Nephron progenitor cell (in vitro differentiated cells): ENCODE measurements at regions not wholly inside any gene's neighbourhood (a gene's known extent, or its start where the extent isn't known, plus 50 kb on each side); places are given as distances from the start of the nearest gene placed in this dataset.
A peak's percentile ranks its signal among the peaks of the same experiment; 100 is the strongest.

Source experiments
- DNase-seq: peaks from one replicate; pipeline ENCODE4 v3.0.0; 2021
- H3K27ac Mint-ChIP-seq: 2 replicates; pipeline ENCODE4 v1.8.0; 2021; ENCODE audit warnings: mild to moderate bottlenecking, moderate library complexity, mixed read lengths
- H3K27me3 Mint-ChIP-seq: 2 replicates; pipeline ENCODE4 v1.8.0; 2021; ENCODE audit warnings: mild to moderate bottlenecking, low read depth, mixed read lengths; ENCODE audit not compliant: poor library complexity
- H3K36me3 Mint-ChIP-seq: 2 replicates; pipeline ENCODE4 v1.8.0; 2021; ENCODE audit warnings: low read depth, mixed read lengths
- H3K4me1 Mint-ChIP-seq: 2 replicates; pipeline ENCODE4 v1.8.0; 2021; ENCODE audit warnings: mixed read lengths
- H3K4me3 Mint-ChIP-seq: 2 replicates; pipeline ENCODE4 v1.8.0; 2021; ENCODE audit warnings: mild to moderate bottlenecking, moderate library complexity, mixed read lengths
- H3K9me3 Mint-ChIP-seq: 2 replicates; pipeline ENCODE4 v1.8.0; 2021; ENCODE audit warnings: mild to moderate bottlenecking, moderate library complexity, mixed read lengths
- CTCF ChIP-seq: fragments of 200-600 bp; sonication (generic); IDR thresholded peaks from 2 replicates; pipeline ENCODE4 v1.5.0; 2021; ENCODE audit warnings: antibody characterized with exemption

- TF ChIP-seq CTCF: no peak
- Mint-ChIP-seq H3K4me1 (peaks cover 5% of the 10 kb centered on the region), H3K9me3 (no peaks in the 10 kb centered on the region), H3K27me3 (peaks cover 5% of the 10 kb centered on the region), H3K36me3 (no peaks in the 10 kb centered on the region), H3K4me3 (no peak overlapping the region), H3K27ac (no peak overlapping the region)
- no peak for DNase-seq
Measured at GRCh38 chr6:818196-818595, 125.3 kb upstream of the EXOC2 start.

GRCh38 chr6:816510-817084 is 123.7 kb upstream of the EXOC2 start:
- DNase-seq: no peak
- no peak for TF ChIP-seq CTCF
- H3K36me3 Mint-ChIP-seq: no peaks in the 10 kb centered on the region
- no peak overlapping the region for H3K27ac Mint-ChIP-seq
- peaks cover 5% of the 10 kb centered on the region for H3K27me3 Mint-ChIP-seq
- H3K4me3 Mint-ChIP-seq: no peak overlapping the region
- peaks cover 5% of the 10 kb centered on the region for H3K4me1 Mint-ChIP-seq
- no peaks in the 10 kb centered on the region for H3K9me3 Mint-ChIP-seq

GRCh38 chr6:815348-815738 is 122.4 kb upstream of the EXOC2 start:
- Mint-ChIP-seq H3K27ac (no peak overlapping the region), H3K36me3 (no peaks in the 10 kb centered on the region), H3K9me3 (no peaks in the 10 kb centered on the region), H3K4me3 (no peak overlapping the region), H3K4me1 (peaks cover 5% of the 10 kb centered on the region), H3K27me3 (no peaks in the 10 kb centered on the region)
- peak; percentile 49 for TF ChIP-seq CTCF
- DNase-seq: peak; percentile 36

GRCh38 chr6:814378-815347 is 121.7 kb upstream of the EXOC2 start:
- no peak for DNase-seq
- no peak overlapping the region for H3K4me3 Mint-ChIP-seq
- no peak overlapping the region for H3K27ac Mint-ChIP-seq
- H3K27me3 Mint-ChIP-seq: no peaks in the 10 kb centered on the region
- H3K36me3 Mint-ChIP-seq: no peaks in the 10 kb centered on the region
- TF ChIP-seq CTCF: no peak
- peaks cover 5% of the 10 kb centered on the region for H3K4me1 Mint-ChIP-seq
- H3K9me3 Mint-ChIP-seq: no peaks in the 10 kb centered on the region

GRCh38 chr6:811831-812230 is 118.9 kb upstream of the EXOC2 start:
- peaks cover 5% of the 10 kb centered on the region for H3K4me1 Mint-ChIP-seq
- no peak for DNase-seq
- TF ChIP-seq CTCF: no peak
- H3K36me3 Mint-ChIP-seq: no peaks in the 10 kb centered on the region
- no peaks in the 10 kb centered on the region for H3K9me3 Mint-ChIP-seq
- H3K4me3 Mint-ChIP-seq: no peak overlapping the region
- H3K27ac Mint-ChIP-seq: no peak overlapping the region
- no peaks in the 10 kb centered on the region for H3K27me3 Mint-ChIP-seq
